ENCODE measurements at regions not wholly inside any gene's neighbourhood (a gene's known extent, or its start where the extent isn't known, plus 50 kb on each side); places are given as distances from the start of the nearest gene placed in this dataset.

- TF ChIP-seq CTCF (IDR thresholded peaks at IDR 0.05) (no peak), POLR2A (IDR thresholded peaks at IDR 0.05) (no peak)
These were observed 122.1 kb upstream of the DAPK1 start for GRCh38 chr9:87375397-87376073.
